OCI-LY1 (cell line): ENCODE measurements at regions not wholly inside any gene's neighbourhood (a gene's known extent, or its start where the extent isn't known, plus 50 kb on each side); places are given as distances from the start of the nearest gene placed in this dataset.

ENCODE experiments used
- H2AFZ ChIP-seq: fragments of 200-600 bp; sonication (generic), shearing (Covaris generic); 2 replicates; pipeline ENCODE4 v1.6.0; 2014; ENCODE audit warnings: antibody characterized with exemption, mild to moderate bottlenecking, low read length
- H3F3A ChIP-seq: fragments of 200-600 bp; sonication (generic), shearing (Covaris generic); 2 replicates; pipeline ENCODE4 v1.6.0; 2014; ENCODE audit warnings: mild to moderate bottlenecking, antibody characterized with exemption, low read length, moderate library complexity; ENCODE audit not compliant: insufficient read depth
- H3K27ac ChIP-seq: fragments of 200-600 bp; sonication (generic); 2 replicates; pipeline ENCODE4 v1.5.1; 2014; ENCODE audit warnings: low read length, mixed run types, mild to moderate bottlenecking, low read depth; ENCODE audit not compliant: poor library complexity, severe bottlenecking
- H3K27me3 ChIP-seq: fragments of 200-600 bp; sonication (generic); 2 replicates; pipeline ENCODE4 v1.6.0; 2014; ENCODE audit warnings: antibody characterized with exemption, mild to moderate bottlenecking, low read length, moderate library complexity; ENCODE audit not compliant: insufficient read depth
- H3K36me3 ChIP-seq: fragments of 200-600 bp; sonication (generic); 2 replicates; pipeline ENCODE4 v1.6.1; 2014; ENCODE audit warnings: mild to moderate bottlenecking, antibody characterized with exemption, low read length, moderate library complexity, mixed read lengths; ENCODE audit not compliant: insufficient read depth
- H3K4me1 ChIP-seq: fragments of 200-600 bp; sonication (generic); 2 replicates; pipeline ENCODE4 v1.5.1; 2014; ENCODE audit warnings: mild to moderate bottlenecking, low read length, moderate library complexity; ENCODE audit not compliant: insufficient read depth, severe bottlenecking
- H3K4me2 ChIP-seq: fragments of 200-600 bp; sonication (generic), shearing (Covaris generic); 2 replicates; pipeline ENCODE4 v1.6.1; 2014; ENCODE audit warnings: low read length
- H3K4me3 ChIP-seq: fragments of 200-600 bp; sonication (generic); 2 replicates; pipeline ENCODE4 v1.5.1; 2014; ENCODE audit warnings: low read length, low read depth, mild to moderate bottlenecking, mixed read lengths; ENCODE audit not compliant: poor library complexity, severe bottlenecking
- H3K79me2 ChIP-seq: fragments of 200-600 bp; shearing (Covaris generic); 2 replicates; pipeline ENCODE4 v1.6.1; 2016; ENCODE audit warnings: mixed run types, low read length, mixed read lengths; ENCODE audit not compliant: insufficient read depth
- H3K9ac ChIP-seq: fragments of 200-600 bp; sonication (generic), shearing (Covaris generic); 2 replicates; pipeline ENCODE4 v1.6.1; 2014; ENCODE audit warnings: mild to moderate bottlenecking, low read length, mixed read lengths
- H3K9me2 ChIP-seq: fragments of 200-600 bp; sonication (generic), shearing (Covaris generic); 2 replicates; pipeline ENCODE4 v1.6.1; 2014; ENCODE audit warnings: low read depth, mild to moderate bottlenecking, low read length, mixed read lengths
- H3K9me3 ChIP-seq: fragments of 200-600 bp; shearing (Covaris generic); 2 replicates; pipeline ENCODE4 v1.6.1; 2014; ENCODE audit warnings: low read length, mixed read lengths
- H4K20me1 ChIP-seq: fragments of 200-600 bp; sonication (generic), shearing (Covaris generic); 2 replicates; pipeline ENCODE4 v1.6.0; 2016; ENCODE audit warnings: mild to moderate bottlenecking, low read length; ENCODE audit not compliant: insufficient read depth
- EZH2 ChIP-seq: fragments of 200-600 bp; sonication (generic), shearing (Covaris generic); IDR thresholded peaks from 2 replicates; pipeline ENCODE4 v1.8.0; 2017; ENCODE audit warnings: borderline replicate concordance, mixed run types, mild to moderate bottlenecking, antibody characterized with exemption, low read length, moderate library complexity, mixed read lengths
- TF ChIP-seq, protein P1 (sequence below): fragments of 200-600 bp; sonication (generic), shearing (Covaris generic); IDR thresholded peaks from 2 replicates; pipeline ENCODE4 v1.5.1; 2017; ENCODE audit warnings: mild to moderate bottlenecking, antibody characterized with exemption, low read length, moderate library complexity, mixed read lengths

DNA sequence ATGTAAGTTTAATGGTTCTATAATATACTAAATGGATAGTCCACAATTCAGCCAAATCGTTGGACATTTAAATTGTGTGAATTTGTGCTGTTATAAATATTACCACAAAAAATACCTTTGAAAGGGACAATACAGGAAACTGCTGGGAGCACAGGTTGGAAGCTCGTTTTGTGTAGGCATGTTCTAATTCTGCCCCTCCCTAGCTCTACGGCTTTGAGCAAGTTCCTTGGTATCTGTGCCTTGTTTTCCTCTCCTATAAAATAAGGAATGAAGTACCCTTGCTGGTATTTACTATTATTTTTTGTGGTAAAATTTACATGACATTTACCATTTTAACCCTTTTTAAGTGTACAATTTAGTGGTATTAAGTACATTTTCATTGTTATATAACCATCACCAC is 102.6 kb upstream of the SLC7A1 start:
- no peaks in the 10 kb centered on the region for H3K27me3 ChIP-seq
- H3K79me2 ChIP-seq, result no peaks in the 10 kb centered on the region
- no peak overlapping the region for H2AFZ ChIP-seq
- H3K36me3 ChIP-seq, result no peaks in the 10 kb centered on the region
- H3F3A ChIP-seq, result no peaks in the 10 kb centered on the region
- no peaks in the 10 kb centered on the region for H3K4me1 ChIP-seq
- H3K4me3 ChIP-seq, result no peak overlapping the region
- H3K9ac ChIP-seq, result no peak overlapping the region
- no peaks in the 10 kb centered on the region for H3K9me2 ChIP-seq
- TF ChIP-seq EZH2, result no peak
- TF ChIP-seq, protein P1, sequence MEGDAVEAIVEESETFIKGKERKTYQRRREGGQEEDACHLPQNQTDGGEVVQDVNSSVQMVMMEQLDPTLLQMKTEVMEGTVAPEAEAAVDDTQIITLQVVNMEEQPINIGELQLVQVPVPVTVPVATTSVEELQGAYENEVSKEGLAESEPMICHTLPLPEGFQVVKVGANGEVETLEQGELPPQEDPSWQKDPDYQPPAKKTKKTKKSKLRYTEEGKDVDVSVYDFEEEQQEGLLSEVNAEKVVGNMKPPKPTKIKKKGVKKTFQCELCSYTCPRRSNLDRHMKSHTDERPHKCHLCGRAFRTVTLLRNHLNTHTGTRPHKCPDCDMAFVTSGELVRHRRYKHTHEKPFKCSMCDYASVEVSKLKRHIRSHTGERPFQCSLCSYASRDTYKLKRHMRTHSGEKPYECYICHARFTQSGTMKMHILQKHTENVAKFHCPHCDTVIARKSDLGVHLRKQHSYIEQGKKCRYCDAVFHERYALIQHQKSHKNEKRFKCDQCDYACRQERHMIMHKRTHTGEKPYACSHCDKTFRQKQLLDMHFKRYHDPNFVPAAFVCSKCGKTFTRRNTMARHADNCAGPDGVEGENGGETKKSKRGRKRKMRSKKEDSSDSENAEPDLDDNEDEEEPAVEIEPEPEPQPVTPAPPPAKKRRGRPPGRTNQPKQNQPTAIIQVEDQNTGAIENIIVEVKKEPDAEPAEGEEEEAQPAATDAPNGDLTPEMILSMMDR, result no peak
- no peak overlapping the region for H3K27ac ChIP-seq
- H4K20me1 ChIP-seq, result no peaks in the 10 kb centered on the region
- no peak overlapping the region for H3K4me2 ChIP-seq
- no peaks in the 10 kb centered on the region for H3K9me3 ChIP-seq

DNA sequence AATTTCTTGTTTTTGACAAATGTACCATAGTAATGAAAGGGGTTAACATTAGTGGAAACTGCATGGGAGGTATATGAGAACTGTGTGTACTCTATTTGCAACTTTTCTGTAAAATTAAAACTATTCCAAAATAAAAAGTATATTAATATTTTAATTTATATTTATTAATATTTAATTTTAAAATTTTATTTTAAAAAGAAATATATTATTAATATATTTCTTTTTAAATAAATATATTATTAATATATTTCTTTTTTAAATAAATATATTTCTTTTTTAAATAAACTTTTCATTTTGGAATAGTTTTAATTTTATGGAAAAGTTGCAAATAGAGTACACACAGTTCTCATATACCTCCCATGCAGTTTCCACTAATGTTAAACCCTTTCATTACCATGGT is 101.1 kb upstream of the SLC7A1 start:
- H3K36me3 ChIP-seq, result no peaks in the 10 kb centered on the region
- H3K9ac ChIP-seq, result no peak overlapping the region
- no peaks in the 10 kb centered on the region for H3F3A ChIP-seq
- no peaks in the 10 kb centered on the region for H3K9me3 ChIP-seq
- no peak overlapping the region for H3K4me2 ChIP-seq
- no peaks in the 10 kb centered on the region for H3K9me2 ChIP-seq
- no peaks in the 10 kb centered on the region for H3K79me2 ChIP-seq
- no peak overlapping the region for H2AFZ ChIP-seq
- TF ChIP-seq EZH2, result no peak
- TF ChIP-seq, protein P1, result no peak
- H3K27ac ChIP-seq, result no peak overlapping the region
- H3K4me1 ChIP-seq, result no peaks in the 10 kb centered on the region
- no peak overlapping the region for H3K4me3 ChIP-seq
- no peaks in the 10 kb centered on the region for H3K27me3 ChIP-seq
- H4K20me1 ChIP-seq, result no peaks in the 10 kb centered on the region

GRCh38 chr13:29693275-29693945 is 97.9 kb upstream of the SLC7A1 start:
- Histone ChIP-seq H3K9me3 (no peaks in the 10 kb centered on the region), H3K9ac (no peak overlapping the region), H3K4me3 (no peak overlapping the region), H3K79me2 (no peaks in the 10 kb centered on the region), H3K27me3 (no peaks in the 10 kb centered on the region), H3K27ac (no peak overlapping the region), H3K4me2 (no peak overlapping the region), H2AFZ (no peak overlapping the region), H4K20me1 (no peaks in the 10 kb centered on the region), H3K4me1 (no peaks in the 10 kb centered on the region), H3K9me2 (no peaks in the 10 kb centered on the region), H3F3A (no peaks in the 10 kb centered on the region), H3K36me3 (no peaks in the 10 kb centered on the region)
- TF ChIP-seq EZH2, result no peak
- TF ChIP-seq, protein P1, result no peak
